Coronary artery (tissue), 2 donors: ENCODE measurements at regions not wholly inside any gene's neighbourhood (a gene's known extent, or its start where the extent isn't known, plus 50 kb on each side); places are given as distances from the start of the nearest gene placed in this dataset.
A peak's percentile ranks its signal among the peaks of the same experiment; 100 is the strongest.

Source experiments
- DNase-seq: peaks from one replicate; pipeline ENCODE4 v3.0.0-alpha.2; 2017; ENCODE audit warnings: low spot score
- H3K27ac ChIP-seq, 2 donors: fragments of 200-600 bp; sonication (generic); one replicate each; pipeline ENCODE4 v1.5.1; 2016 to 2019
- H3K4me3 ChIP-seq: fragments of 200-600 bp; sonication (generic); 2 replicates; pipeline ENCODE4 v1.5.1; 2016; ENCODE audit warnings: mild to moderate bottlenecking, moderate library complexity
- CTCF ChIP-seq: fragments of 200-600 bp; sonication (generic); IDR thresholded peaks from one replicate; pipeline ENCODE4 v1.5.1; 2019; ENCODE audit warnings: antibody characterized with exemption

GRCh38 chr12:92511786-92512185, 191.0 kb upstream of the PLEKHG7 start:
- Histone ChIP-seq H3K4me3 (no peak overlapping the region), H3K27ac (peak overlapping the region in 1 of 2 donors; percentile 14)
- DNase-seq, result no peak
- TF ChIP-seq CTCF, result no peak

GRCh38 chr12:92509156-92509738, 193.5 kb upstream of the PLEKHG7 start:
- no peak overlapping the region for H3K27ac ChIP-seq
- TF ChIP-seq CTCF, result no peak
- no peak for DNase-seq

GRCh38 chr12:92506891-92507290, 195.9 kb upstream of the PLEKHG7 start:
- no peak for TF ChIP-seq CTCF
- no peak for DNase-seq
- Histone ChIP-seq H3K4me3 (no peak overlapping the region), H3K27ac (peak overlapping the region; percentile 50 to 59)

More at GRCh38 chr12:92509156-92509738, 193.5 kb upstream of the PLEKHG7 start:
- H3K4me3 ChIP-seq, result no peak overlapping the region

GRCh38 chr12:92506460-92506859, 196.3 kb upstream of the PLEKHG7 start:
- no peak overlapping the region for H3K4me3 ChIP-seq
- TF ChIP-seq CTCF, result no peak
- peak overlapping the region; percentile 59 to 91 for H3K27ac ChIP-seq
- no peak for DNase-seq

GRCh38 chr12:92505254-92506231, 197.2 kb upstream of the PLEKHG7 start:
- H3K4me3 ChIP-seq, result peak overlapping the region; percentile 56

GRCh38 chr12:92504594-92504981, 198.2 kb upstream of the PLEKHG7 start:
- TF ChIP-seq CTCF, result no peak

More at GRCh38 chr12:92505254-92506231, 197.2 kb upstream of the PLEKHG7 start:
- no peak for DNase-seq
- H3K27ac ChIP-seq, result peak overlapping the region; percentile 59 to 91
- no peak for TF ChIP-seq CTCF

More at GRCh38 chr12:92504594-92504981, 198.2 kb upstream of the PLEKHG7 start:
- DNase-seq, result no peak
- H3K4me3 ChIP-seq, result no peak overlapping the region
- H3K27ac ChIP-seq, result peak overlapping the region; percentile 59 to 91
